Aorta (tissue), 5 donors: ENCODE measurements at regions not wholly inside any gene's neighbourhood (a gene's known extent, or its start where the extent isn't known, plus 50 kb on each side); places are given as distances from the start of the nearest gene placed in this dataset.
"Not testable (repeated sequence)": the region's sequence is repeated elsewhere in the genome, so short reads cannot be mapped to it uniquely, and the experiment has no call there.

Experiments used
- ATAC-seq: fragments of 200-7000 bp; cut with Tn5 transposase; one replicate; pipeline ENCODE4 v1.9.1; 2022; ENCODE audit warnings: moderate library complexity; ENCODE audit not compliant: low FRiP score
- DNase-seq, 2 donors: peaks; one replicate each; pipeline ENCODE4 v3.0.0-alpha.2; 2020
- H3K27ac ChIP-seq, 2 donors: one replicate each; pipeline ENCODE4 v1.5.1; 2013; ENCODE audit warnings: low read length in 2 of 2, mild to moderate bottlenecking in 2 of 2, moderate library complexity in 2 of 2, control low read depth in 1 of 2, inconsistent platforms in 1 of 2, low read depth in 1 of 2
- H3K27me3 ChIP-seq, 2 donors: one replicate each; pipeline ENCODE4 v1.6.1; 2013; ENCODE audit warnings: control low read depth in 1 of 2, low read length in 1 of 2, mild to moderate bottlenecking in 1 of 2, moderate library complexity in 1 of 2; ENCODE audit not compliant: insufficient read depth in 2 of 2, control insufficient read depth in 1 of 2
- H3K36me3 ChIP-seq, 2 donors: one replicate each; pipeline ENCODE4 v1.6.1; 2013; ENCODE audit warnings: control low read depth in 1 of 2, low read length in 1 of 2, mild to moderate bottlenecking in 1 of 2; ENCODE audit not compliant: insufficient read depth in 2 of 2, control insufficient read depth in 1 of 2
- H3K4me1 ChIP-seq, 2 donors: one replicate each; pipeline ENCODE4 v1.6.1; 2013; ENCODE audit warnings: low read length in 2 of 2, control low read depth in 1 of 2, mild to moderate bottlenecking in 1 of 2, moderate library complexity in 1 of 2; ENCODE audit not compliant: insufficient read depth in 2 of 2, control insufficient read depth in 1 of 2
- H3K4me3 ChIP-seq, 2 donors: one replicate each; pipeline ENCODE4 v1.5.1; 2013; ENCODE audit warnings: low read length in 2 of 2, control low read depth in 1 of 2, mild to moderate bottlenecking in 1 of 2
- H3K9me3 ChIP-seq: one replicate; pipeline ENCODE4 v1.6.1; 2013; ENCODE audit warnings: mild to moderate bottlenecking, low read length; ENCODE audit not compliant: control insufficient read depth
- WGBS, 2 donors: extraction: QIAGEN DNeasy Blood & Tissue Kit; methylation state at CpG; one replicate each; pipeline ENCODE4 v1.1.7; 2013; 5-methylcytosine and 5-hydroxymethylcytosine counted together
- intact Hi-C, 2 donors: fragments of 100-400 bp; cut with DNase I; formaldehyde crosslinking; loops; one replicate each; pipeline versions ENCODE4 v1.14.2 to v1.15.0; 2022
- donor health status: healthy with polysubstance abuse.
- donor health status: Bipolar disorder and iron deficiency.
- donor health status: DM: no; HTN: no; CAD: no.
- donor health status: DM: no; HTN: no; CAD: no.
- donor health status: DM: yes; HTN: yes; CAD: no.

- H3K36me3 ChIP-seq, H3K9me3 ChIP-seq, DNase-seq, H3K27ac ChIP-seq, intact Hi-C loops, ATAC-seq, H3K4me3 ChIP-seq, H3K4me1 ChIP-seq, H3K27me3 ChIP-seq: not testable (repeated sequence)
- 95% methylated on average over 18 of the region's 18 CpGs for WGBS, 2 donors
Measured at GRCh38 chr1:192911896-192912656, 103.2 kb downstream of the RGS2 start.

GRCh38 chr1:192913683-192914082 lies 104.8 kb downstream of the RGS2 start:
- ATAC-seq = no peak
- H3K4me3 ChIP-seq = no peak overlapping the region
- intact Hi-C loops = no loop called here
- no peak for DNase-seq
- WGBS, 2 donors = 47 to 59% methylated on average over 3 of the region's 3 CpGs
- H3K27me3 ChIP-seq = no peaks in the 10 kb centered on the region
- H3K27ac ChIP-seq = no peak overlapping the region
- no peaks in the 10 kb centered on the region for H3K4me1 ChIP-seq
- no peaks in the 10 kb centered on the region for H3K9me3 ChIP-seq
- H3K36me3 ChIP-seq = no peaks in the 10 kb centered on the region

DNA sequence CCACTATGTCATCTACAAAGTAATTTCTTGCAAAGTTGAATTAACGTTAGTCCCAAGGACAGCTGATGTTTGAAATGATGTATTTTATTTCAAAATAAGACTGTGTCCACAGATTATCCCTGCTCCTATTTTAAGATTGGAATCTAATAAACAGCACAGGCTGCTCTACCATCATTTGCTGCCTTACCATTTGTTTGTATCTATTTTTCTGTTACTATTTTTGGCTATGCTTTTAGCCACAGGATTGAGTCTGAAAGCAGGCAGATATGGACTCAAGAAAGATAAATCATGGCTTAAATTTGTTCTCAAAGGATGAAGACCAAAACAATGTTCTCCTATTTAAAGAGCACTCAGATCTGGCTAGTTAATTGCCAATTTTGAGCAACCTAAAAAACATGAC lies 105.3 kb downstream of the RGS2 start:
- H3K27me3 ChIP-seq = no peaks in the 10 kb centered on the region
- 34 to 45% methylated on average over 1 of the region's 1 CpG for WGBS, 2 donors
- ATAC-seq = no peak
- no peak overlapping the region for H3K27ac ChIP-seq
- no peaks in the 10 kb centered on the region for H3K36me3 ChIP-seq
- H3K4me1 ChIP-seq = no peaks in the 10 kb centered on the region
- no peak overlapping the region for H3K4me3 ChIP-seq
- no peak for DNase-seq
- no peaks in the 10 kb centered on the region for H3K9me3 ChIP-seq
- intact Hi-C loops = no loop called here

- H3K9me3 ChIP-seq = no peaks in the 10 kb centered on the region
- DNase-seq (no peak), ATAC-seq (no peak)
- H3K36me3 ChIP-seq = no peaks in the 10 kb centered on the region
- H3K27me3 ChIP-seq = no peaks in the 10 kb centered on the region
- H3K27ac ChIP-seq = no peak overlapping the region
- H3K4me1 ChIP-seq = no peaks in the 10 kb centered on the region
- H3K4me3 ChIP-seq = no peak overlapping the region
- WGBS, 2 donors = 97% methylated on average over 2 of the region's 2 CpGs
- intact Hi-C loops = no loop called here
Measured at GRCh38 chr1:192914696-192915095, 105.9 kb downstream of the RGS2 start.

DNA sequence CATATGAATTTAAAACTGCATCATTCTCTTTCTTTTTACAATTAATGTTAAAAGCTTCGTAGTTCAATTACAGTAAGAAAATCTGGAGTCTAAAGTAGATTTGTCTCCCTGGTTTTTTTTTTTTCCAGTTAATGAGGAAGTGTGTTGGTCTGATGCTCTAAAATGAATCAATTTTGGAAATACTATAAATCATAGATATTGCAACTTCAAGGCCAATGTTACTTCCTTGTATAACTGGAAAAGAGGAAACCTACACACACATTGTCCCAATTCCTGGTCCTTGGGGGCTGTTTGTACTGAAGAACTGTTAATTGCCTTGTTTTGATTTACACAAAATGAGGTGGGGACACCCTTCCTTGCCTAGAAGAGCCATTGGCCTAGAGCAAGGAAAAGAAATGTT lies 107.2 kb downstream of the RGS2 start:
- no peak overlapping the region for H3K4me3 ChIP-seq
- H3K27ac ChIP-seq = no peak overlapping the region
- no peaks in the 10 kb centered on the region for H3K27me3 ChIP-seq
- WGBS, 2 donors = 92 to 99% methylated on average over 1 of the region's 1 CpG
- intact Hi-C loops = no loop called here
- no peak for DNase-seq
- H3K36me3 ChIP-seq = no peaks in the 10 kb centered on the region
- no peaks in the 10 kb centered on the region for H3K9me3 ChIP-seq
- H3K4me1 ChIP-seq = no peaks in the 10 kb centered on the region
- ATAC-seq = no peak

GRCh38 chr1:192918259-192918658 lies 109.4 kb downstream of the RGS2 start:
- intact Hi-C loops = no loop called here
- no peaks in the 10 kb centered on the region for H3K27me3 ChIP-seq

DNA sequence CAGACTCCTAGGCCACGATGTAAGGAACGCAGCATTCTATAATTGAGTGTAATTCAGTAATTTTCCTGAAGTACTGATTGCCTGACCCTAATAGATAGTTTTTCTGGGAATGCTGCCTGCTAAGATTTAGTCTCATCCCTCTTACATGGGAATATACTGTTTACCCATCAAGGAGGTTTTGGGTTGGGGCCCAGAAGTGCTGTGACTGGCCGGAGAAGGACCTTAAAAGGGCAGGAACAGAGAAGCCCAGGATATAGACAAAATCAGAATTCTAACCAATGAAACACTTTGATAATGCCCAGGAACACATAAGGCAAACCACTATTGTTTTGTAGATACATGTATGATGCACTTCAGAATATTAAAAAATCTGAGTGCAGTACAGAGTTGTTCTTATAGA lies 111.6 kb downstream of the RGS2 start:
- H3K4me3 ChIP-seq = no peak overlapping the region
- intact Hi-C loops = no loop called here

More at GRCh38 chr1:192918259-192918658, 109.4 kb downstream of the RGS2 start:
- H3K4me1 ChIP-seq = no peaks in the 10 kb centered on the region
- no peaks in the 10 kb centered on the region for H3K9me3 ChIP-seq
- no peak overlapping the region for H3K4me3 ChIP-seq
- no peak for DNase-seq
- 94% methylated on average over 1 of the region's 1 CpG for WGBS, 2 donors
- no peaks in the 10 kb centered on the region for H3K36me3 ChIP-seq
- no peak for ATAC-seq
- no peak overlapping the region for H3K27ac ChIP-seq

GRCh38 chr1:192925609-192926008 lies 116.8 kb downstream of the RGS2 start:
- Histone ChIP-seq H3K36me3 (no peaks in the 10 kb centered on the region), H3K27ac (no peak overlapping the region), H3K4me3 (no peak overlapping the region), H3K27me3 (no peaks in the 10 kb centered on the region), H3K9me3 (no peaks in the 10 kb centered on the region), H3K4me1 (no peaks in the 10 kb centered on the region)
- intact Hi-C loops = no loop called here
- no peak for DNase-seq
- no peak for ATAC-seq
- 86 to 87% methylated on average over 4 of the region's 4 CpGs for WGBS, 2 donors

More for the DNA sequence above, 111.6 kb downstream of the RGS2 start:
- no peak for ATAC-seq
- no peak for DNase-seq
- H3K9me3 ChIP-seq = no peaks in the 10 kb centered on the region
- H3K27ac ChIP-seq = no peak overlapping the region
- H3K4me1 ChIP-seq = no peaks in the 10 kb centered on the region
- no peaks in the 10 kb centered on the region for H3K36me3 ChIP-seq
- WGBS, 2 donors = 93 to 98% methylated on average over 3 of the region's 3 CpGs
- no peaks in the 10 kb centered on the region for H3K27me3 ChIP-seq

DNA sequence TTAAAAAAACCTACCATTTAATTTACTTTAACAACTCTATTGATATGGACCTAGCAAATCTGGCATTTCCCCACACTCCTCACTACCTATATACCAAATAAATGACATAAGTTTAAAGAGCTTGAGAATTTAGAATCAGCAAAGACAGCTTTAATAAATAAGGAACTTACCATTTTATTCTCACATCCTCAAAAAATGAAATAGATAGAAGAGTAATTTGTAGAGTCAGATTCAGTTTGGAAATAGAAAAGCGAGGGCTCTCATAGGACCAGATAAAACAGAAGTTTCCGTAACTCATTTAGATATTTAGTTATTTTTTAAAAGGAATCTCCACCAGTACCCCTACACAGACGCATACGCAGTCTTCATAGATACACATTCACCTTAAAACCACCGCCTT lies 117.9 kb downstream of the RGS2 start:
- no peaks in the 10 kb centered on the region for H3K9me3 ChIP-seq
- no peak for ATAC-seq
- intact Hi-C loops = no loop called here
- no peak for DNase-seq
- H3K4me3 ChIP-seq = no peak overlapping the region
- 94 to 95% methylated on average over 5 of the region's 5 CpGs for WGBS, 2 donors
- H3K4me1 ChIP-seq = no peaks in the 10 kb centered on the region
- no peaks in the 10 kb centered on the region for H3K36me3 ChIP-seq
- no peaks in the 10 kb centered on the region for H3K27me3 ChIP-seq
- no peak overlapping the region for H3K27ac ChIP-seq
